H9 (cell line): ENCODE measurements at regions not wholly inside any gene's neighbourhood (a gene's known extent, or its start where the extent isn't known, plus 50 kb on each side); places are given as distances from the start of the nearest gene placed in this dataset.

Source experiments
- DNase-seq: peaks from one replicate; pipeline ENCODE4 v3.0.0-alpha.2; 2017
- H2AFZ ChIP-seq: one replicate; pipeline ENCODE4 v1.6.1; 2013; ENCODE audit warnings: mild to moderate bottlenecking, low read length, control low read depth, moderate library complexity
- H2AK5ac ChIP-seq: 2 replicates; pipeline ENCODE4 v1.6.1; 2013; ENCODE audit warnings: low read length, control low read depth, mixed read lengths; ENCODE audit not compliant: insufficient read length
- H2BK120ac ChIP-seq: one replicate; pipeline ENCODE4 v1.6.1; 2013; ENCODE audit warnings: low read depth, mild to moderate bottlenecking, low read length, control low read depth, inconsistent platforms; ENCODE audit not compliant: poor library complexity, severe bottlenecking
- H2BK12ac ChIP-seq: 2 replicates; pipeline ENCODE4 v1.6.1; 2013; ENCODE audit warnings: low read length, control low read depth, mixed read lengths, low read depth; ENCODE audit not compliant: insufficient read length
- H2BK15ac ChIP-seq: 2 replicates; pipeline ENCODE4 v1.6.1; 2013; ENCODE audit warnings: low read depth, low read length, control low read depth
- H2BK20ac ChIP-seq: one replicate; pipeline ENCODE4 v1.6.1; 2013; ENCODE audit warnings: low read depth, mild to moderate bottlenecking, low read length, control low read depth, inconsistent platforms; ENCODE audit not compliant: poor library complexity, severe bottlenecking
- H2BK5ac ChIP-seq: 2 replicates; pipeline ENCODE4 v1.6.1; 2013; ENCODE audit warnings: low read length, control low read depth, mixed read lengths; ENCODE audit not compliant: insufficient read length
- H3K14ac ChIP-seq: 2 replicates; pipeline ENCODE4 v1.6.1; 2013; ENCODE audit warnings: low read length, control low read depth; ENCODE audit not compliant: insufficient read depth
- H3K18ac ChIP-seq: 2 replicates; pipeline ENCODE4 v1.6.1; 2013; ENCODE audit warnings: low read depth, mild to moderate bottlenecking, mixed read lengths, low read length, control low read depth; ENCODE audit not compliant: insufficient read length
- H3K23ac ChIP-seq: 2 replicates; pipeline ENCODE4 v1.6.1; 2013; ENCODE audit warnings: low read length, control low read depth, mixed read lengths, low read depth; ENCODE audit not compliant: insufficient read length
- H3K23me2 ChIP-seq: 2 replicates; pipeline ENCODE4 v1.6.1; 2013; ENCODE audit warnings: low read depth, mild to moderate bottlenecking, mixed read lengths, low read length, control low read depth; ENCODE audit not compliant: insufficient read length, poor library complexity, severe bottlenecking
- H3K27ac ChIP-seq: 2 replicates; pipeline ENCODE4 v1.5.1; 2013; ENCODE audit warnings: low read length, control low read depth, mixed read lengths, low read depth; ENCODE audit not compliant: insufficient read length
- H3K27me3 ChIP-seq: 2 replicates; pipeline ENCODE4 v1.6.1; 2013; ENCODE audit warnings: low read length, control low read depth, inconsistent platforms; ENCODE audit not compliant: insufficient read depth
- H3K4ac ChIP-seq: 2 replicates; pipeline ENCODE4 v1.6.1; 2013; ENCODE audit warnings: low read depth, mild to moderate bottlenecking, control low read depth, inconsistent platforms, low read length, moderate library complexity
- H3K4me1 ChIP-seq: 2 replicates; pipeline ENCODE4 v1.6.1; 2013; ENCODE audit warnings: low read length, control low read depth, inconsistent platforms; ENCODE audit not compliant: insufficient read depth
- H3K4me2 ChIP-seq: 2 replicates; pipeline ENCODE4 v1.6.1; 2013; ENCODE audit warnings: low read length, control low read depth, mixed read lengths; ENCODE audit not compliant: insufficient read length, insufficient read depth
- H3K56ac ChIP-seq: 2 replicates; pipeline ENCODE4 v1.6.1; 2013; ENCODE audit warnings: low read depth, mild to moderate bottlenecking, mixed read lengths, low read length, control low read depth; ENCODE audit not compliant: insufficient read length
- H3K79me1 ChIP-seq: 2 replicates; pipeline ENCODE4 v1.6.1; 2013; ENCODE audit warnings: low read depth, mild to moderate bottlenecking, moderate library complexity, low read length, control low read depth, inconsistent platforms; ENCODE audit not compliant: insufficient read depth, poor library complexity, severe bottlenecking
- H3K79me2 ChIP-seq: 2 replicates; pipeline ENCODE4 v1.6.1; 2013; ENCODE audit warnings: low read length, control low read depth, inconsistent platforms; ENCODE audit not compliant: insufficient read depth
- H3K9ac ChIP-seq: 2 replicates; pipeline ENCODE4 v1.6.1; 2013; ENCODE audit warnings: low read length, control low read depth, mixed read lengths; ENCODE audit not compliant: insufficient read length; ENCODE audit errors: extremely low read depth
- H3K9me3 ChIP-seq: one replicate; pipeline ENCODE4 v1.6.1; 2013; ENCODE audit warnings: low read depth, low read length, inconsistent platforms; ENCODE audit not compliant: control insufficient read depth
- H3T11ph ChIP-seq: one replicate; pipeline ENCODE4 v1.6.1; 2013; ENCODE audit warnings: mild to moderate bottlenecking, low read length, control low read depth, inconsistent platforms
- H4K20me1 ChIP-seq: one replicate; pipeline ENCODE4 v1.6.1; 2013; ENCODE audit not compliant: control insufficient read depth, insufficient read length, insufficient read depth
- H4K5ac ChIP-seq: 2 replicates; pipeline ENCODE4 v1.6.1; 2013; ENCODE audit warnings: low read depth, mild to moderate bottlenecking, mixed read lengths, low read length, control low read depth; ENCODE audit not compliant: insufficient read length
- H4K8ac ChIP-seq: replicated peaks from 2 replicates; pipeline ENCODE4 v1.6.1; 2013; ENCODE audit warnings: low read length, control low read depth, mixed read lengths, low read depth; ENCODE audit not compliant: insufficient read length
- H4K91ac ChIP-seq: 2 replicates; pipeline ENCODE4 v1.6.1; 2013; ENCODE audit warnings: low read depth, mild to moderate bottlenecking, moderate library complexity, mixed read lengths, low read length, control low read depth; ENCODE audit not compliant: insufficient read length
- H3K27ac Mint-ChIP-seq, 3 experiments: 2 replicates in 2 of 3; 3 replicates in 1 of 3; pipeline ENCODE4 v1.8.0; 2020 to 2021; ENCODE audit warnings: mixed read lengths in 3 of 3, mild to moderate bottlenecking in 1 of 3, moderate library complexity in 1 of 3
- H3K27me3 Mint-ChIP-seq: 2 replicates; pipeline ENCODE4 v1.8.0; 2021; ENCODE audit warnings: low read depth, mild to moderate bottlenecking, moderate library complexity, mixed read lengths
- H3K36me3 Mint-ChIP-seq, 3 experiments: 2 replicates in 2 of 3; 3 replicates in 1 of 3; pipeline ENCODE4 v1.8.0; 2020 to 2021; ENCODE audit warnings: low read depth in 3 of 3, mixed read lengths in 3 of 3; ENCODE audit not compliant: insufficient read depth in 1 of 3
- H3K4me1 Mint-ChIP-seq, 2 experiments: 2 replicates each; pipeline ENCODE4 v1.8.0; 2020; ENCODE audit warnings: mixed read lengths in 2 of 2
- H3K4me3 Mint-ChIP-seq, 2 experiments: 2 replicates in 1 of 2; 3 replicates in 1 of 2; pipeline ENCODE4 v1.8.0; 2020 to 2021; ENCODE audit warnings: mild to moderate bottlenecking in 2 of 2, mixed read lengths in 2 of 2, moderate library complexity in 1 of 2
- H3K9me3 Mint-ChIP-seq, 2 experiments: 2 replicates in 1 of 2; 3 replicates in 1 of 2; pipeline ENCODE4 v1.8.0; 2020; ENCODE audit warnings: mild to moderate bottlenecking in 2 of 2, mixed read lengths in 2 of 2, moderate library complexity in 1 of 2
- CTCF ChIP-seq: fragments of 200-600 bp; sonication (generic); conservative IDR thresholded peaks from 3 replicates; pipeline ENCODE4 v1.8.0; 2021; ENCODE audit warnings: antibody characterized with exemption, mild to moderate bottlenecking
- WGBS: extraction: QIAGEN DNeasy Blood & Tissue Kit; methylation state at CpG from one replicate; pipeline ENCODE4 v1.1.7; 2013; ENCODE audit warnings: missing lambda C conversion rate, low lambda C conversion rate, mixed read lengths; ENCODE audit not compliant: insufficient read length; ENCODE audit errors: extremely low coverage; 5-methylcytosine and 5-hydroxymethylcytosine counted together

GRCh38 chr13:29963089-29963488 lies 112.7 kb upstream of the UBL3 start:
- Histone ChIP-seq H2BK20ac (no peak overlapping the region), H2BK120ac (no peak overlapping the region), H2BK5ac (no peak overlapping the region), H4K20me1 (no peaks in the 10 kb centered on the region), H2AFZ (no peak overlapping the region), H4K91ac (no peak overlapping the region), H3K79me1 (no peaks in the 10 kb centered on the region), H3K27me3 (no peaks in the 10 kb centered on the region), H3K27ac (no peak overlapping the region), H2AK5ac (no peak overlapping the region), H3K4me1 (peaks cover 25% of the 10 kb centered on the region; the same call in 1 of the 2 replicates), H3K79me2 (no peaks in the 10 kb centered on the region), H2BK15ac (no peak overlapping the region), H2BK12ac (no peak overlapping the region), H3K9me3 (no peaks in the 10 kb centered on the region), H4K5ac (no peak overlapping the region), H4K8ac (no peak overlapping the region), H3K18ac (no peak overlapping the region), H3K4me2 (no peak overlapping the region), H3K23ac (no peak overlapping the region), H3K4ac (no peak overlapping the region), H3K9ac (no peak overlapping the region), H3T11ph (no peak overlapping the region), H3K14ac (no peak overlapping the region), H3K56ac (no peak overlapping the region), H3K23me2 (no peaks in the 10 kb centered on the region)
- DNase-seq = no peak
- TF ChIP-seq CTCF = no peak
- no CpG with 5 or more reads among the region's 3 CpGs for WGBS
- peaks cover 11 to 25% (median 21%) of the 10 kb centered on the region in 3 experiments for H3K36me3 Mint-ChIP-seq
- peaks cover 18 to 31% of the 10 kb centered on the region in 2 experiments for H3K9me3 Mint-ChIP-seq
- peaks cover 52 to 65% of the 10 kb centered on the region in 2 experiments for H3K4me1 Mint-ChIP-seq
- peaks cover 6% of the 10 kb centered on the region for H3K27me3 Mint-ChIP-seq
- H3K27ac Mint-ChIP-seq = no peak overlapping the region
- H3K4me3 Mint-ChIP-seq = no peak overlapping the region
